ENCODE measurements at regions not wholly inside any gene's neighbourhood (a gene's known extent, or its start where the extent isn't known, plus 50 kb on each side); places are given as distances from the start of the nearest gene placed in this dataset.

GRCh38 chr1:243944429-243945160 lies 94.6 kb upstream of the AKT3 start:
- DNase-seq (ENCODE audit: low read depth): no peak

GRCh38 chr1:243943671-243944428 lies 93.8 kb upstream of the AKT3 start:
- DNase-seq (ENCODE audit: low read depth): no peak

DNA sequence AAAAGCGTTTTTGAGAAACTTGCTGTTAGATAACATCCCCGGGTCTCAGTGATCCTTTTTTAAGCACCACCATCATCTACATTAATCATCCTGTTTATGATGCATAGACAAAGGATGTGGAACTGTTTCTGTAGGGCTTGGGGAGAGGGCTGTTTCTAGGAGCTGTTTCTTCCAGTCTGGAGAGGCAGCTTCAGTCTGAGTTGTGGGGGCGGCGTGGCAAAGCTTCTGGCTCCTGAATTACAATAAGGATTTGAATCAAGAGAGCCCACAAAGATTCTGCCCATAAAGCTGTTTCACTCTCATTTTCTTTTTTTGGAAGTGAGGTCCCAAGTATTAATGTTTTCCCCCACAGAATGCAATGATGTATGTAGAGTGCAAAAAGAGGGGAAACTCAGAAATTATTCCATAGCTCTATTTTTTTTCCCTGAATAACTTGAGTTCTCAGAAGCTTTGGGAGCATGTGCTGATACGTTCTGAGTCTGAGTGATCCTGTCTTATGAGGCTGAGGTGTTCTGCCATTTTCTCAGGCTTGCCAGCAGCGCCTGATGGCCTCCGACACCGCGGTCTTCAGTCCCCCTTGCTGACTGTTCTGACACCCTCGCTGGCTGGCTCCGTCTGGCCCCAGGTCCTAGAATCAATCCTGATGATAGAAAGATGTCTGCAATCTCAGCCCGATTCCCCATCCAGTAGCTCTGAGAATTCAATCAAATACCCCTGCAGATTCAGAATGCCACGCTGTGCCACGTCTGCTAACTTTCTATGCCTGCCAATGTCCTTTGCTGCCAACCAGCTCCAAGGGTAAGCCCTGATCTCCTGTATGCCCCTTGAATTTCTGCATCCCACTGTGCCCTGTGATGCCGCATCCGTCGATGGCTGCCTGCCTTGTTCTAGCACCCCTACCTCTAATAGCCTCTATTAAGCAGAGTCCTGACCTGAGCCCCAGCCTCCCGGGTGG lies 92.4 kb upstream of the AKT3 start:
- DNase-seq (ENCODE audit: low read depth): no peak

- no peak for DNase-seq (ENCODE audit: low read depth)
These were observed 90.4 kb upstream of the AKT3 start for GRCh38 chr1:243940451-243940850.

DNA sequence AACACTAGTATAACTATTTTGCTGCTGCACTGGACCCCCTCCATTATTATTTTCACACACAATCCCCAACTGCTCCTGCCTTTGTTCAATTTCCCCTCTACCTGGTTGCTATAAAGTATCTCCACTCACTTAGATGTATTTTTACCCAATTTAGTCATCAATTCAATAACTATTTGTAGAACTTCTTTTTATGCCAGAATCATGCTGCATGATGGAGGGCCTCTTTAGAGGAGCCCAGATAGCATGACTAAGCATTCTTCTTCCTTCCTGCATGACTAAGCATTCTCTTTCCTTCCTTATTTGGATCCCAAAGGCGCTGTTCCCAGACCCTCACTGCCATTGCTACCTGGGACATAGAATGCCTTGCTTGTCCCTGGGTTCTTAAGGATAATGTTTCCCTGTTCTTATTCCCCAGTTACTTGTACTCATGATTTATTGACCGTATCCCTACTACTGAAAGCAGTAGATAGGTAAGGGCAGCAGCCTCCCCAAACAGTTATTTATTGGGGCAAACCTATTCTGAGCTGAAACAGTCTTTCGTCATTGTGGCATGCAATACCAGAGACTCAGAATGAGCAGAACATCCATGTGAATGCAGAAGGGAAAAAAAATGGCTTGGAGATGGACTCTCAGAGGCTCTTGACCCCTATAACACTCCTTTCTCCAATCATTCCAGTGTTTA lies 89.3 kb upstream of the AKT3 start:
- DNase-seq (ENCODE audit: low read depth): peak; percentile 56

- DNase-seq (ENCODE audit: low read depth): no peak
These were observed 88.2 kb upstream of the AKT3 start for GRCh38 chr1:243938208-243938607.

DNA sequence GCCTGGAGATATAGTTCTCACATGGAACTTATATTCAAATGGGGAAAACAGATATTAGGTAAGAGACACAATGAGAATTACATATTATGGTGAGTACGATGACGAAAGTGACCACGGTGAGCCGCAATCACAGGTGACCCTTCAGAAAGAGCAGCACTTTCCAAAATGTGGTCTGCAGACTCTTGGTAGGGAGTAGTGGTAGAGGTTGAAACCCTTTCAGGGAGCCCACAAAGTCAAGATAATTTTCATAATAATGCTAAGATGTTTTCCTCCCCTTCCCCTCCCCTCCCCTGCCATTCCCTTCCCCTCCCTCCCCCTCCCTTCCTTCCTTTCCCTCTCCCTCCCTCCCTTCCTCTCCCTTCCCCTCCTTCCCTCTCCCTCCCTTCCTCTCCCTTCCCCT lies 83.5 kb upstream of the AKT3 start:
- no peak for DNase-seq (ENCODE audit: low read depth)

- DNase-seq (ENCODE audit: low read depth): no peak
These were observed 81.9 kb upstream of the AKT3 start for GRCh38 chr1:243931957-243932356.

GRCh38 chr1:243930822-243931671 lies 81.0 kb upstream of the AKT3 start:
- DNase-seq (ENCODE audit: low read depth): no peak

GRCh38 chr1:243927381-243927780 lies 77.3 kb upstream of the AKT3 start:
- DNase-seq (ENCODE audit: low read depth): no peak

- peak; percentile 97 for DNase-seq (ENCODE audit: low read depth)
These were observed 76.8 kb upstream of the AKT3 start for GRCh38 chr1:243926803-243927245.

- DNase-seq (ENCODE audit: low read depth): no peak
These were observed 76.3 kb upstream of the AKT3 start for GRCh38 chr1:243926299-243926698.

DNA sequence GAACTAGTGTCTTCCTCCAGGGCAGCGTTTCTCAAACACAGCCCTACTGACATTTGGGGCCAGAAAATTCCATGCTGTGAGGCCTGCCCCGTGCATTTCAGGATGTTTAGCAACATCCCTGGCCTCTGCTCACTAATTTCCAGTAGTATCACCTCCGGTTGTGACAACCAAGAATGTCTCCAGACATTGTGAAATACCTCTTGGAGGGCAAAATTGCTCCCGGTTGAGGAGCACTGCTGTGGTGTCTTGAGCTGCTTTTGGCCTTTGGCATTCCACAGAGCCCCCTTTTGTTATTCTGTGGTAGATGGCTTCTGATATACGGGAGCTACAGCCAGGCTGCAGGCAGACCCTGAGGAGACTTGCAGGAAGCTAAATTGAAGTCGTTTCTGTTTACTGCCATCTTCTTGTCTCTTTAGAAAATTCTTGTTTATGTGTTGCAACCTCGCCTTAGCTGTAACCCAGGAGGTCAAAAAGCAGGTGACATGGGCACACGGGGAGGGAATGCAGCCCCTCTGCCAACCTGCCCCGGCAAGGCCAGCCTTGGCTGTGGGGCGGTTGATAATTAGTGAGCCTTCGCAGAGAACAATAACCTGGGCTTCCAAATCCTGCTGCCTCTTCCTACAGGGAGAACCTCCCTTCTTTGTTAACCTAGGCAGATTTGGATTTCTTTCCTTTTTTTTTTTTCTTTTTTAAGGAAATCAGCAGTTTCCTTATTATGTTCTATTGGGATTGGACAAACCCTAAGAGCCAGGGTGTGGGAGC lies 74.7 kb upstream of the AKT3 start:
- DNase-seq (ENCODE audit: low read depth): peak; percentile 38

- peak; percentile 75 for DNase-seq (ENCODE audit: low read depth)
These were observed 74.1 kb upstream of the AKT3 start for GRCh38 chr1:243924188-243924587.

GRCh38 chr1:243923292-243924171 lies 73.5 kb upstream of the AKT3 start:
- DNase-seq (ENCODE audit: low read depth): no peak

GRCh38 chr1:243921111-243921510 lies 71.1 kb upstream of the AKT3 start:
- no peak for DNase-seq (ENCODE audit: low read depth)

DNA sequence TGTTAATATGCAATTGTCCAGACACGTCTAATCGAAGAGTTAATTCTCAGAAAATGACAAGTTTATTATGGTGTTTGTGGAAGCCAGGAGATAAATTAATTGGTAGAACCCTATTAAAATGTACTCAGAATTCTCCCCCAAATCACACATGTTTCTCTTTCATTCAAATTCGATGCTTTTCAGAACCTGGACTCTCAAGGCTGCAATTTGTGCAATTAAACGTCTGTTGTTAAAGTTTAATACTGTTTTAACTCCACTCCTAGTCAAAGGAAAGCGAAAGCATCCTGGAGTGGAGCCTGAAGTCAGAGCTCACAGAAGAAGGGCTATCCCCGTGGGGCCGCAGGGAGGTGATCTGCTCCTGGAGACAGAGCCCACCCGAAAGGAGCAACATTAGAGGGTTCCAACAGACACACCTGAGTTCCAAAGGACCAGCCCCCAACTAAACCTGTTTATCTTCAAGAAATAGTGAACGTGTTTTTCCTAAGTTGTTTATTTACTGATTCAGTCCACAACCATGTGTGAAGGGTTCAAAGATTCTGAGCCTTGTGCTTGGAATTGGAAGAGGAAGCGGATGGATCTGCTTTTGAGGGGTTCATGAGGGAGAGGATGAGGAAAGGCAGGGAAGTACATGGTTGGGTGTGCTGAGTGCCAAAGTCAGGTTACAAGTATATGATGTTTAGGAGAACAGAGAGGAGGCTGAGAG lies 68.0 kb upstream of the AKT3 start:
- DNase-seq (ENCODE audit: low read depth): peak; percentile 62

DNA sequence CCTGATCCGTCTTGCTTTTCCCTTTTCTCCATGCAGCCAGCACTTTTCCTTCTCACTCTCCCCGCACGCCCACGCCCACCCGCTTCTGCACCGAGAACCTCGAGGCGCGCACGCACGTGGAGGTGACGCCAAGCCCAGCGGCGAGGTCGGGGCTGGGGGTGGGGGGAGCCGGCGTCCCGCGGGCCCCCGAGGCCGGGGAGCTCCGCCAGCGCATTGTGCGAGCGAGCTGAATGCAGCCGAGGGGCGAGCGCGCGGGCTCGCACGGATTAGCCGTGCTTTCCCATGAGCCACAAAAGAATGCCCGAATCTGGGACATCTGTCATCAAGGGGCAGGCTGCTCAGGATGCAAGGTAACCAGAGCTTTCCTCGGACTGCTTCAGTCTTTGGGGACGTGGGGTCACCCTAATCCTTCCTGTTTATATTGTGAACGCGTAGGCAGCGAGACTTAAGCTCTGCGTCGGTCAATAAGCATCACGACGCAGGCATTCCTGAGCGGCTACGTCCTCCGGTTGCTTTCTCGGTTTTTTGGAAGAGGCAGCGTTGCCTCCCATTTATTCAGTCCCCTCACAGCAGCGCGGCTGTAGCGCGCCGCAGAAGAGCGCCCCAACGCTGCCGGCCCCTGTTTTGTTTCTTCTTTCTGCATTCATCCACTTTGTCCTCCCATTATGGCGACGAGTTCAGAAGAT lies 67.3 kb upstream of the AKT3 start:
- DNase-seq (ENCODE audit: low read depth): peak; percentile 87
